HG02840 (cell line): ENCODE measurements at regions not wholly inside any gene's neighbourhood (a gene's known extent, or its start where the extent isn't known, plus 50 kb on each side); places are given as distances from the start of the nearest gene placed in this dataset.

ENCODE experiments used
- ATAC-seq: cut with Tn5 transposase; IDR thresholded peaks from one replicate; pipeline ENCODE4 v1.9.1; 2021; ENCODE audit warnings: mild to moderate bottlenecking, moderate library complexity, moderate number of reproducible peaks; ENCODE audit not compliant: unreplicated experiment, low FRiP score

- no peak for ATAC-seq
Observed at GRCh38 chr3:177812492-177812891, 615.2 kb upstream of the TBL1XR1 start.

- no peak for ATAC-seq
Observed at GRCh38 chr3:177813322-177813721, 616.0 kb upstream of the TBL1XR1 start.

- ATAC-seq, result no peak
Observed at GRCh38 chr3:177816667-177817208, 619.5 kb upstream of the TBL1XR1 start.

GRCh38 chr3:177817751-177818150, 620.5 kb upstream of the TBL1XR1 start:
- ATAC-seq, result no peak

GRCh38 chr3:177818712-177819240, 621.5 kb upstream of the TBL1XR1 start:
- no peak for ATAC-seq

- ATAC-seq, result no peak
Observed at GRCh38 chr3:177820683-177821316, 623.5 kb upstream of the TBL1XR1 start.

GRCh38 chr3:177822681-177823096, 625.4 kb upstream of the TBL1XR1 start:
- no peak for ATAC-seq

- ATAC-seq, result no peak
Observed at GRCh38 chr3:177823701-177824189, 626.5 kb upstream of the TBL1XR1 start.

- no peak for ATAC-seq
Observed at GRCh38 chr3:177824190-177824786, 627.0 kb upstream of the TBL1XR1 start.

- no peak for ATAC-seq
Observed at GRCh38 chr3:177824841-177825240, 627.6 kb upstream of the TBL1XR1 start.

GRCh38 chr3:177826253-177826652, 629.0 kb upstream of the TBL1XR1 start:
- ATAC-seq, result no peak

GRCh38 chr3:177827511-177828207, 630.4 kb upstream of the TBL1XR1 start:
- no peak for ATAC-seq

GRCh38 chr3:177828208-177828565, 630.9 kb upstream of the TBL1XR1 start:
- ATAC-seq, result no peak

GRCh38 chr3:177830411-177830849, 633.1 kb upstream of the TBL1XR1 start:
- no peak for ATAC-seq

GRCh38 chr3:177831361-177831760, 634.1 kb upstream of the TBL1XR1 start:
- ATAC-seq, result no peak

GRCh38 chr3:177832880-177833279, 635.6 kb upstream of the TBL1XR1 start:
- ATAC-seq, result no peak

GRCh38 chr3:177833332-177833731, 636.0 kb upstream of the TBL1XR1 start:
- ATAC-seq, result no peak

- no peak for ATAC-seq
Observed at GRCh38 chr3:177835008-177835407, 637.7 kb upstream of the TBL1XR1 start.

- no peak for ATAC-seq
Observed at GRCh38 chr3:177835917-177836316, 638.6 kb upstream of the TBL1XR1 start.

GRCh38 chr3:177836671-177837070, 639.4 kb upstream of the TBL1XR1 start:
- ATAC-seq, result no peak
